GM18873 (cell line): ENCODE measurements at regions not wholly inside any gene's neighbourhood (a gene's known extent, or its start where the extent isn't known, plus 50 kb on each side); places are given as distances from the start of the nearest gene placed in this dataset.
"Not testable (repeated sequence)": the region's sequence is repeated elsewhere in the genome, so short reads cannot be mapped to it uniquely, and the experiment has no call there.

Experiments used
- ATAC-seq: cut with Tn5 transposase; IDR thresholded peaks from one replicate; pipeline ENCODE4 v1.9.1; 2021; ENCODE audit warnings: mild to moderate bottlenecking, moderate library complexity, moderate number of reproducible peaks; ENCODE audit not compliant: unreplicated experiment, low FRiP score

DNA sequence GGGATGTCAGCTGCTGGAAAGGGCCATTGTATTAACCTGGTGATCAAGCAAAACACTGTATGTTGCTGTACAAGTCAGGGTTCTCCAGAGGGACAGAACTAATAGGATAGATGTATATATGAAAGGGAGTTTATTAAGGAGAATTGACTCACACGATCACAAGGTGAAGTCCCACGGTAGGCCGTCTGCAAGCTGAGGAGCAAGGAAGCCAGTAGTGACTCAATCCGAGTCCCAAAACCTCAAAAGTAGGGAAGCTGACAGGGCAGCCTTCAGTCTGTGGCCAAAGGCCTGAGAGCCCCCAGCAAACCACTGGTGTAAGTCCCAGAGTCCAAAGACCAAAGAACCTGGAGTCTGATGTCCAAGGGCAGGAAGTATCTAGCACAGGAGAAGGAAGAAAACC lies 116.0 kb upstream of the DAP start:
- ATAC-seq, result not testable (repeated sequence)

- no peak for ATAC-seq
Observed at GRCh38 chr5:10876006-10876744, 115.1 kb upstream of the DAP start.

DNA sequence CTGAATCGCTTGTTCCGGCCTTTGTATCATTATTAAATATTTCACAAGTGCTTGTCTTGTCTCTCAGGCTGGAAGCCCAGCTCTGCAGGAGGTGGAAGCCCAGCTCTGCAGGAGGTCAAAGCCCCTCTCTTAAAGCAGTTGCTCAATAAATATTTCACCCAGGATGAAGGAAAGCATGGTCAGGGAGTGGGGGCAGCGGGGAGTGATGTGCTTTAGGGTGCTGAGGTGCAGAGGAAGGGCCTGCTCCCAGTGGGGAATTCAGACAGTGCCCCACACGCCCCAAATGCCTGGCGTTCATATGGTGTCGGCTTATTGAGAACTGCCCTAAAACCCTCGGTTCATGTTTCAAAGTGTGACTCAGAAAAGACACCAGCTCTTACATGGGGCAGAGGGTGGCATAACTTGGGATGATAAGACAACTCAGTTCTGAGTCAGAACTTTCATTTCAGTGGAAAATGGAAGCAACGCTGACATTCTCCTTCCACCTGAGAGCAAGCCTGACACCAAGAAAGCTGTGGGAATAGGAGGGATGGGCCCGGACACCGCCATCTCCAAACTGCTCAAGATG lies 114.3 kb upstream of the DAP start:
- no peak for ATAC-seq

DNA sequence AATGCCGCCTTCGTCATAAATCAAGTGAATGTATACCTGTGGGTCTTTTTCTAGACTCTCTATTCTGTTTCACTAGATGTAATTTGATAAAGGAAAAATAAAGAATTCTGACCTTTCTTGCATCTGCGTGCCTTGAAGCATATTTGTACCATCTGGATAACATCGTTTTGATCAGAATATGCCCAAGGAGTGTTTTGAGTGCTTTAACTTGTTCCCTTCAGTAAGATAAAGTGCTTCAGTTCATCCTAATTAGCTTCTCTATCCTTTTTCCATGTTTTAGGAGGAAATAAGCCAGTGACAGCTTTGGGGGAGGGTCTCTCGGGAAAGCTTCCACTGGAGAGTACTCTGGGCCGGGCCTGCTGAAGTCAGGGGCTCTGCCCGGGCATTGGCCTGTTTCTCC lies 113.5 kb upstream of the DAP start:
- ATAC-seq, result no peak

DNA sequence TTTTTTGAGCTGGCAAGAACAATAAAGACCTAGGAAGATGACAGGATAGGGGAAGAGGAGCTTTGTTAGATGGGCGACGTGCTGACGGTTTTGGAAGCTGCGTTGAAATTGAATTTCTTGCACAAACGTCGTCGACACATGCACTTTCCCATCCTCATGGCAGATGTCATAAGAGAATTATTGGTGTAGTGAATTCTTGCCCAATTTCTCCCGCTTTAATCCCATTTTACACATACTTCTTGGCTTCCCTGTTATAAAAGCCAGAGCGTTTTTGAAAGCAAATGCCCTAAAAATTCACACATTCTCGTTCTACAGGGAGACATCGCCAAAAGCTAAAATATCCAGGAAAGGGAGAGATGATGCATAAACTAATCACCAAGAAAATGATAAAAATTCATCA lies 109.8 kb upstream of the DAP start:
- no peak for ATAC-seq

DNA sequence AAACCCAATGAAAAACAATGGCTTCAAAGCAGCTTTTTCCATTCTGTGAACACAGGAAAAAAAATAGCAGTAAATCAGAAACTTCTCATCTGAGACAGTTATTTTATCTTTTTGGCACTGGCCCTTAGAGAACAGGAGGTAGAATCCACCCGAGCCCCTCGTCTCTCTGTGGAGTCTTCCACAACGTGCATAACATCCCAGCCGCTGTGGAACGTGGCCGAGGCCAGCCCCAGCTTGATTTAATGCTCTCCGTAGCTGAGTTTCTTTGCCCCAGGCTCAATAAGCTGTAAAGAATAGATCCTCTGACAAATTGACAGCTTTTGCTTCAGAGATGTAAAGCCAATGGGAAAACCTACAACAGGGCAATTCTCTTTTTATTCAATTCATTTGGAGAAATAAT lies 107.9 kb upstream of the DAP start:
- ATAC-seq, result no peak

DNA sequence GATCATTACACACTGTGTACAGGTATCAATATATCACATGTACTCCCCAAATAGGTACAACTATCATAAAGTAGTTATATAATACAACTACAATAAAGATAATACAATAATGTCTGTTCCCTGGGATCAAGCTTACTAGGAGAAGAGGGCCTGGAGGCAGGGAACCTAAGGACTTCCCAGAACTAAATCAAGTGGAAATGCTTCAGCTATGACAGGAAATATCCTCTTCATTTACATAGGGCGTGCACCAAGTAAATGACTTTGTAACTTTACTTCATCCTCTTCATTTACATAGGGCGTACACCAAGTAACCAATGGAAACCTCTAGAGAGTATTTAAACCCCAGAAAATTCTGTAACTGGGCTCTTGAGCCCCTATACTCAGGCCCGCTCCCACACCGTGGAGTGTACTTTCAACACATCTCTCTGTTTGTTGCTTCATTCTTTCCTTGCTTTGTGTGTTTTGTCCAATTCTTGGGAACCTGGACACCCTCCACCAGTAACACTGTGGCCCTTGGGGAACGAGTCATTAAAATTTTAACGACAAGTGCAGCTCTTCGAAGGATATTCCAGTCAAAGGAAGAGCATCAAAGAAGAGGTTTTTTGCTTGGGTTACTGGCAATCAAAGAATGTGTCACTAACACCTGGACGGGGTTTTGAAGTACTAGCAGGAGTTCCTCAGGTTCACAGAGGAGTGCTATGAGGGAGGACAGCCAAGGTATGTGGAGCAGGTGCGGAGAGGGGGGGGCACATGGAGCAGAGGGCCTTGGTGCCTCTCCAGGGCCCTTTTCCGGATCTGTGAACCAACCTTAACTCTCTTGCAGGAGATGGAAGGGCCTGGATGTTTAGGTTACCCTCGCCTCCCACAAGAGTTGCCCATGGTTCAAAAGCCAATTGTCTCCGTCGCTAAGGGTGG lies 106.6 kb upstream of the DAP start:
- ATAC-seq, result no peak

GRCh38 chr5:10866913-10867312 lies 105.9 kb upstream of the DAP start:
- ATAC-seq, result no peak

- ATAC-seq, result peak; percentile 80
Observed at GRCh38 chr5:10863763-10864383, 102.8 kb upstream of the DAP start.

DNA sequence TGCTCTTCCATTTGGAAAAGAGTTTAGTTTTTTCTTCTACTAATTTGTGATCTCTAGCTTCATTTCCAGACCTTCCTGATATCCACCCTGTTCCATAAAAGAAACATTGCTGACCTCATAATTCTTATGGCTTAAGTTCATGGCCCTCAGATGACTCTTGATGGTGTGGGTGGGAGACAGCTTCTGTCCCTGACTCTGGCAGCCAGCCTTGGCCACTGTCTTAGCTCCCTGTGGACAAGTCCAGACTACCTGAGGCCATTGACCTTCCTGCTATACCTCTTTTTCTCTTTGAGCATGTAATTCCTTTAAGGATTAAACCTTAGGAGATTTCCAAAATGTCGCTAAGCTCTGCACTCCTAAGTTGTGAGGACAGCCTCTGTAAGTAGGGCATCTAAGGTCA lies 101.1 kb upstream of the DAP start:
- no peak for ATAC-seq

DNA sequence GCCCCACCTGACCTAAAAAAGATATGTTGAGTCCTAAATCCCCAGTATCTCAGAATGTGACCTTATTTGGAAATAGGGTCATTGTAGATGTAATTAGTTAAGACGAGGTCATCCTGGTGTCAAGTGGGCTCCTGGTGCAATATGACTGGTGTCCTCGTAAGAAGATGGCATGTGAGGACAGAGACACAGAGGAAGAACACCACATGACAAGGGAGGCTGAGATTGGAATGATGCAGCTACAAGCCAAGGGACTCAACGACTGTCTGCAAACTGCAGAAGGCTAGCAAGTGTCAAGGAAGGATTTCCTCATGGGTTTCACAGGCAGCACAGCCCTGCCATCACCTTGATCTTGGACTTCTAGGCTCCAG lies 100.4 kb upstream of the DAP start:
- ATAC-seq, result no peak

GRCh38 chr5:10860645-10861422 lies 99.8 kb upstream of the DAP start:
- no peak for ATAC-seq

DNA sequence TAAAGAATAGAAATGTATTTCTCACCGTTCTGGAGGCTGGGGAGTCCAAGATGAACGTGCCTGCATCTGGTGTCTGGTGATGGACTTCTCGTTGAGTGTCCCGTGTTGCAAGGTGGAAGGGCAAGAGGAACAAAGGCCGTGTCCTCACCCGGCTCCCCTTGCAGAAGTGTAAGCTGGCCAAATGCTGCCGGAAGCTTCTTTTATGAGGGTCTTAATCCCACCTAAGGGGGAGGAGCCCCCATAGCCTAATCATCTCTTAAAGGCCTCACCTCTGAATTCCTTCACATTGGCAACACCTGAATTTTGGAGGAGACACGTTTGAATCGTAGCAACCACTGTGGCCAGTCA lies 99.1 kb upstream of the DAP start:
- no peak for ATAC-seq

DNA sequence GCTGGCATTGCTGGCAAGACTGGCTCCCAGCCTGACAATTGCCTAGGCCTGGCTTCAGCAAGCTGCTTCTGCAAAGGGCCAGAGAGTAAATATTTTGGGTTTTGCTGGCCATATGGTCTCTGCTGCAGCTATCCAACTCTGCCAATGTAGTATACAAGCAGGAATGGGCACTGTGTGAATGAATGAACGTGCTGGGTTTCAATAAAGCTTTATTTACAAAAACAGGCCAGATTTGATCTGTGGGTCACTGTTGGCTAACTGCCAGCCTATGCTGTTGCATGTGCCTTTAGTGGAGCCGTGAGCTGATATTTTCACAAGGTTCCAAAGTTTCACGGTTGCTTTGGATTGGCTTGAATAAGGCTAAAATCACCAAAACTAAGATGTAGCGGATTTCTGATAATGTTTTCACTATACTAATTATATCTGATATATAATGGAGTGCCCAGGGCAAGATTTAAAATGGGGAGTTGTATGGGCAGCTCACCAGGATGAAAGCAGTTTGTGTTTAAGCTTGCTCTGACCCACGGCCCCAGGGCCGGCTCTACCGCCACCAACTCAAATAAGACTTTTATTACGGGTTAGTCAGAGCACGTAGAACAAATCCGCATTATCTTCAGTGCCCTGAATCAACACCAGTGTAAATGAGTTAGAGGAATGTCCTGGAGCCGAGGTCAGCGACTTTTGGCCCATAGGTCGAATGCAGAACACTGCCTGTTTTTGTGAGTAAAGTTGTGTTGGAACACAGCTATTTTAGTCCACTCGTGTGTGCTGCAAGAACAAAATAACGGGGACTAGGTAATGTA lies 98.6 kb upstream of the DAP start:
- no peak for ATAC-seq

GRCh38 chr5:10858945-10859344 lies 97.9 kb upstream of the DAP start:
- no peak for ATAC-seq

DNA sequence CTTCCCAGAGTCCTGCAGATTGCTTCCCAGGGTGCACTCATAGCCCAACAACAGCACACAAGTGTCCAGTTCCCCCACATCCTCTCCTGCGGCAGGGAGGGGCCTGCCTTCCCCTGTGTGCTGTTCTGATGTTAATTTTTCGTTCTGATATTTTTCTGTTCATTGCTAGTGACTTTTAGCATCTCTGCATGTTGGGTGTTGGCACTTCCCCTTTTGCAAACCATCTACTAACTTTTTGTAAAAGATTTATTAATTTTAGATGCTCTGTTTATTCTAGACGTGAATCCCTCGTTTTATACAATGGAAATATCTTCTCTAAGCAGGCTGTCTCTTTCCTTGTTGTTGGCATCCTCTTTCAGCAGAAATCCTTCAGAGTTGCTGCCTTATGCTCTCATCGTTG lies 97.3 kb upstream of the DAP start:
- no peak for ATAC-seq

- ATAC-seq, result no peak
Observed at GRCh38 chr5:10857338-10857733, 96.3 kb upstream of the DAP start.

GRCh38 chr5:10856683-10857337 lies 95.8 kb upstream of the DAP start:
- ATAC-seq, result no peak

DNA sequence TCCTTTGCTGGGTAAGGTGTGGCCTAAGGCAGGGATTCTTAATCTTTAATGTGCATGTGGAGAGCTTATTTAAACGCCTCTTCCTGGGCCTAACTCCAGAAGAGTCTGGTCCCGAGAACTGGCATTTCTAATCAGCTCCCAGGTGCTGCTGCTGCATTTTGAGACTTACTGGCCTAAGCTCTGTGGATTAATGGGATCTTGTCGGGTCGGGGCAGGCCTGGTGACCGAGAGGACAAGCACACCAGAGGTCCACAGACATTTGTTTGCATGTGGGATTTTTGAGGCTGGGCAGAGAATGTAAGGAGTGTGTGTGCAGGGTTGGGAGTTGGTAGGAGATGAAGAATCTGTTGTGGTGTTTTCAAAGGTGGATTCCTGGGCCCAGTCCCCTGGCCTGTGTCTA lies 95.0 kb upstream of the DAP start:
- no peak for ATAC-seq
